ENCODE measurements at regions not wholly inside any gene's neighbourhood (a gene's known extent, or its start where the extent isn't known, plus 50 kb on each side); places are given as distances from the start of the nearest gene placed in this dataset.

- in situ Hi-C loops (cut with HindIII; ENCODE audit: low sequenced_read_pairs): no loop called here
- no peak for DNase-seq (ENCODE audit: low read depth)
- no peak for TF ChIP-seq CTCF (IDR thresholded peaks at IDR 0.05; ENCODE audit: low read depth, low read length, missing control alignments)
Observed at GRCh38 chr5:142437563-142437962, 112.7 kb upstream of the SPRY4 start.

GRCh38 chr5:142435410-142436115 lies 110.7 kb upstream of the SPRY4 start:
- in situ Hi-C loops (cut with HindIII; ENCODE audit: low sequenced_read_pairs): no loop called here
- no peak for TF ChIP-seq CTCF (IDR thresholded peaks at IDR 0.05; ENCODE audit: low read depth, low read length, missing control alignments)
- no peak for DNase-seq (ENCODE audit: low read depth)
- no peak overlapping the region for H3K4me3 ChIP-seq (ENCODE audit: low read depth, low read length)

More at GRCh38 chr5:142437563-142437962, 112.7 kb upstream of the SPRY4 start:
- H3K4me3 ChIP-seq (ENCODE audit: low read depth, low read length): no peak overlapping the region

- no peak for DNase-seq (ENCODE audit: low read depth)
- in situ Hi-C loops (cut with HindIII; ENCODE audit: low sequenced_read_pairs): no loop called here
Observed at GRCh38 chr5:142434322-142434612, 109.4 kb upstream of the SPRY4 start.

GRCh38 chr5:142433526-142434321 lies 108.9 kb upstream of the SPRY4 start:
- no peak overlapping the region for H3K4me3 ChIP-seq (ENCODE audit: low read depth, low read length)
- DNase-seq (ENCODE audit: low read depth): peak; percentile 66
- in situ Hi-C loops (cut with HindIII; ENCODE audit: low sequenced_read_pairs): no loop called here
- no peak for TF ChIP-seq CTCF (IDR thresholded peaks at IDR 0.05; ENCODE audit: low read depth, low read length, missing control alignments)

More at GRCh38 chr5:142434322-142434612, 109.4 kb upstream of the SPRY4 start:
- no peak overlapping the region for H3K4me3 ChIP-seq (ENCODE audit: low read depth, low read length)
- TF ChIP-seq CTCF (IDR thresholded peaks at IDR 0.05; ENCODE audit: low read depth, low read length, missing control alignments): no peak

- no peak for DNase-seq (ENCODE audit: low read depth)
- no peak for TF ChIP-seq CTCF (IDR thresholded peaks at IDR 0.05; ENCODE audit: low read depth, low read length, missing control alignments)
- in situ Hi-C loops (cut with HindIII; ENCODE audit: low sequenced_read_pairs): no loop called here
- H3K4me3 ChIP-seq (ENCODE audit: low read depth, low read length): no peak overlapping the region
Observed at GRCh38 chr5:142432961-142433360, 108.1 kb upstream of the SPRY4 start.

- no peak overlapping the region for H3K4me3 ChIP-seq (ENCODE audit: low read depth, low read length)
- no peak for DNase-seq (ENCODE audit: low read depth)
- in situ Hi-C loops (cut with HindIII; ENCODE audit: low sequenced_read_pairs): no loop called here
- TF ChIP-seq CTCF (IDR thresholded peaks at IDR 0.05; ENCODE audit: low read depth, low read length, missing control alignments): no peak
Observed at GRCh38 chr5:142432369-142432863, 107.6 kb upstream of the SPRY4 start.
